ENCODE measurements at regions not wholly inside any gene's neighbourhood (a gene's known extent, or its start where the extent isn't known, plus 50 kb on each side); places are given as distances from the start of the nearest gene placed in this dataset.

GRCh38 chr4:38287101-38287851 lies 327.1 kb downstream of the PTTG2 start:
- no peak for DNase-seq
- TF ChIP-seq, protein P1, sequence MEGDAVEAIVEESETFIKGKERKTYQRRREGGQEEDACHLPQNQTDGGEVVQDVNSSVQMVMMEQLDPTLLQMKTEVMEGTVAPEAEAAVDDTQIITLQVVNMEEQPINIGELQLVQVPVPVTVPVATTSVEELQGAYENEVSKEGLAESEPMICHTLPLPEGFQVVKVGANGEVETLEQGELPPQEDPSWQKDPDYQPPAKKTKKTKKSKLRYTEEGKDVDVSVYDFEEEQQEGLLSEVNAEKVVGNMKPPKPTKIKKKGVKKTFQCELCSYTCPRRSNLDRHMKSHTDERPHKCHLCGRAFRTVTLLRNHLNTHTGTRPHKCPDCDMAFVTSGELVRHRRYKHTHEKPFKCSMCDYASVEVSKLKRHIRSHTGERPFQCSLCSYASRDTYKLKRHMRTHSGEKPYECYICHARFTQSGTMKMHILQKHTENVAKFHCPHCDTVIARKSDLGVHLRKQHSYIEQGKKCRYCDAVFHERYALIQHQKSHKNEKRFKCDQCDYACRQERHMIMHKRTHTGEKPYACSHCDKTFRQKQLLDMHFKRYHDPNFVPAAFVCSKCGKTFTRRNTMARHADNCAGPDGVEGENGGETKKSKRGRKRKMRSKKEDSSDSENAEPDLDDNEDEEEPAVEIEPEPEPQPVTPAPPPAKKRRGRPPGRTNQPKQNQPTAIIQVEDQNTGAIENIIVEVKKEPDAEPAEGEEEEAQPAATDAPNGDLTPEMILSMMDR (IDR thresholded peaks at IDR 0.05; ENCODE audit: low read depth, low read length): no peak
- no peak overlapping the region for H3K4me3 ChIP-seq (ENCODE audit: low read depth, low read length)
- H3K27me3 ChIP-seq (ENCODE audit: insufficient read depth, low read depth, severe bottlenecking): no peaks in the 10 kb centered on the region
- no peaks in the 10 kb centered on the region for H3K36me3 ChIP-seq
- no peaks in the 10 kb centered on the region for H3K9me3 ChIP-seq (ENCODE audit: severe bottlenecking)
- H3K27ac ChIP-seq: no peak overlapping the region

DNA sequence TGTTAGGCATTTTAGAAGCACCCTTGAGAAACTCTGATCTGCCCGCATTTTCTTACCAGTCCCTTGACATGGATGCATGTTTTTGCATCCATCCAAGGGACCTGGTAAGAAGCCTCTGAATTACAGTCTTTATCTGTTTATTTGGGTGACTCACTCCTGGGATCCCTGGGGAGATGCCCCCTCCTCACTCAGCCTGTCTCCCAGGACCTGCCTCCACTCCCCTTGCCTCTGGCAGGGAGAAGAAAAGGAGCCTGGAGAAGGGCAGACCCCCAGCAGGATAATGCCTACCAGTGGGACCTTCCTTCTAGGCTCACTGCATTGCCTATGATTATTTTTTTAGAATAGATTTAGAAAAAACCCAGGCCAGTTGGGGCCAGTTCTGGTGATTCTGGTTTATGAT lies 329.4 kb downstream of the PTTG2 start:
- H3K9me3 ChIP-seq (ENCODE audit: severe bottlenecking): peaks cover 5% of the 10 kb centered on the region
- no peak for DNase-seq
- no peak overlapping the region for H3K27ac ChIP-seq
- H3K27me3 ChIP-seq (ENCODE audit: insufficient read depth, low read depth, severe bottlenecking): no peaks in the 10 kb centered on the region
- no peaks in the 10 kb centered on the region for H3K36me3 ChIP-seq
- TF ChIP-seq, protein P1 (IDR thresholded peaks at IDR 0.05; ENCODE audit: low read depth, low read length): no peak
- H3K4me3 ChIP-seq (ENCODE audit: low read depth, low read length): no peak overlapping the region

- no peak for DNase-seq
- H3K9me3 ChIP-seq (ENCODE audit: severe bottlenecking): peaks cover 5% of the 10 kb centered on the region
- H3K27ac ChIP-seq: no peak overlapping the region
These were observed 330.2 kb downstream of the PTTG2 start for GRCh38 chr4:38290366-38290765.

DNA sequence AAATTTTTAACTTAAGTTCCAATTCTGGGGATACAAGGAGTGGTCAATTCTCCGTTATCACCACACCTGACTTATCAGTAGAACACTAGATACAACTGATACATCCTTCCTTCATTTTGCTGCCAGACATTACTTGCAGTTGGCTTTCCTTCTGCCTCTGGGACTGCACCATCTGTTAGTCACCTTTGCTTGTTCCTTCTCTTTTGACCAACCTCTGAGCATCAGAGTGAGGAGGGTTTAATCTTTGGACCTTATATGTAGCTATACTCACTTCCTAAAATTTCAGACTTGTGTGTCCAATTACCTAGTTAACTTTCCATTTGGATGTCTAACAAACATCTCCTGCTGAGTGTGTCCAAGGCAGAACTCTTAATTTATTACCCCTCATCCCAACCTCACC lies 330.7 kb downstream of the PTTG2 start:
- H3K36me3 ChIP-seq: no peaks in the 10 kb centered on the region
- no peak overlapping the region for H3K27ac ChIP-seq
- TF ChIP-seq, protein P1 (IDR thresholded peaks at IDR 0.05; ENCODE audit: low read depth, low read length): no peak
- H3K27me3 ChIP-seq (ENCODE audit: insufficient read depth, low read depth, severe bottlenecking): no peaks in the 10 kb centered on the region
- DNase-seq: no peak
- peaks cover 5% of the 10 kb centered on the region for H3K9me3 ChIP-seq (ENCODE audit: severe bottlenecking)
- H3K4me3 ChIP-seq (ENCODE audit: low read depth, low read length): no peak overlapping the region

More at GRCh38 chr4:38290366-38290765, 330.2 kb downstream of the PTTG2 start:
- Histone ChIP-seq H3K36me3 (no peaks in the 10 kb centered on the region), H3K4me3 (ENCODE audit: low read depth, low read length) (no peak overlapping the region), H3K27me3 (ENCODE audit: insufficient read depth, low read depth, severe bottlenecking) (no peaks in the 10 kb centered on the region)
- TF ChIP-seq, protein P1 (IDR thresholded peaks at IDR 0.05; ENCODE audit: low read depth, low read length): no peak

GRCh38 chr4:38292529-38292928 lies 332.3 kb downstream of the PTTG2 start:
- H3K27me3 ChIP-seq (ENCODE audit: insufficient read depth, low read depth, severe bottlenecking): no peaks in the 10 kb centered on the region
- peaks cover 5% of the 10 kb centered on the region for H3K9me3 ChIP-seq (ENCODE audit: severe bottlenecking)
- TF ChIP-seq, protein P1 (IDR thresholded peaks at IDR 0.05; ENCODE audit: low read depth, low read length): no peak
- H3K27ac ChIP-seq: no peak overlapping the region
- no peak overlapping the region for H3K4me3 ChIP-seq (ENCODE audit: low read depth, low read length)
- no peaks in the 10 kb centered on the region for H3K36me3 ChIP-seq
- no peak for DNase-seq

DNA sequence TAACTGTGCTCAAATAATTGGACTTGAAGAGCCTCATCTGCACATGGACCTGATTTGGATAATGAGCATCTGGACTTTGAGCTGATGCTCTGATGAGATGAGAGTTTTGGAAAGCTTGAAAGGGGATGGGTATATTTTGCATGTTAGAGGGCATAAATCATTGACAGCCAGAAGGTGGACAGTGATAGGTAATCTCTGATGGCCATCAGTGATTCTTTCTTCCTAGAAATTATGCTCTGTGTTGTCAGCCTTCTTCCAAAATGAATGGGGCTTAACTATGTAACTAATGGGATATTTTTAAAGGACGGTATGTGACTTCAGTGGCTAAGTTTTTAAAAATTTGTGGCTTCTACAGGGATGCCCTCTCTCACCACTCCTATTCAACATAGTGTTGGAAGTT lies 334.0 kb downstream of the PTTG2 start:
- DNase-seq: no peak
- Histone ChIP-seq H3K27me3 (ENCODE audit: insufficient read depth, low read depth, severe bottlenecking) (no peaks in the 10 kb centered on the region), H3K36me3 (no peaks in the 10 kb centered on the region), H3K27ac (no peak overlapping the region), H3K4me3 (ENCODE audit: low read depth, low read length) (no peak overlapping the region), H3K9me3 (ENCODE audit: severe bottlenecking) (peaks cover 16% of the 10 kb centered on the region)
- TF ChIP-seq, protein P1 (IDR thresholded peaks at IDR 0.05; ENCODE audit: low read depth, low read length): no peak

Data from WERI-Rb-1 (cell line).